Fibroblast of mammary gland (primary cell): ENCODE measurements at regions not wholly inside any gene's neighbourhood (a gene's known extent, or its start where the extent isn't known, plus 50 kb on each side); places are given as distances from the start of the nearest gene placed in this dataset.

Experiments
- DNase-seq: peaks from one replicate; pipeline ENCODE4 v3.0.0-alpha.2; 2010; ENCODE audit warnings: low read depth
- H3K4me3 ChIP-seq: 2 replicates; pipeline ENCODE4 v1.5.1; 2011; ENCODE audit warnings: low read depth, mild to moderate bottlenecking, low read length, moderate library complexity; ENCODE audit not compliant: control insufficient read depth
- TF ChIP-seq, protein P1 (sequence below): conservative IDR thresholded peaks from 2 replicates; pipeline ENCODE4 v1.5.1; 2011; ENCODE audit warnings: low read depth, low read length, inconsistent platforms; ENCODE audit not compliant: control insufficient read depth, insufficient read depth

DNA sequence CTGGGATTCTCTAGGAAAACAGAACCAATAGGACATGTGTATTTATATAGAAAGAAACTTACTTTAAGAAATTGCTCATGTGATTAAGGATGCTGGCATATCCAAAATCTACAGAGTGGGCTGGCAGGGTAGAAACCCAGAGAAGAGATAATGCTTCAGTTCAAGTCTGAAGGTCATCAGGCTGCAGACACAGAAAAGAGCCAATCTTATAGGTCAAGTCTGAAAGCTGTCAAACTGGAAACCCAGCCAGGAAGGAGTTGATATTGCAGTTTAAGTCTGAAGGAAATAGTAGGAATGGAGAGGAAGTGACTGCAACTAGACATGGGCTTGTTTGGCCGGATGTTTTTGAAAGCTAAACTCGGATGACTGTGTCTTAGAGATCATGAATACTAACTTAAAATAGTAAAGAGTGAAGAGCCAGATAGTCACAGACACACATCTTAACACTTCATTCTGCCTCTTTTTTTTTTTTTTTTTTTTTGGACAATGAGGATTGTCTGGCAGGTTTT lies 125.3 kb upstream of the GPC6 start:
- H3K4me3 ChIP-seq, result no peak overlapping the region
- DNase-seq, result no peak
- TF ChIP-seq, protein P1, sequence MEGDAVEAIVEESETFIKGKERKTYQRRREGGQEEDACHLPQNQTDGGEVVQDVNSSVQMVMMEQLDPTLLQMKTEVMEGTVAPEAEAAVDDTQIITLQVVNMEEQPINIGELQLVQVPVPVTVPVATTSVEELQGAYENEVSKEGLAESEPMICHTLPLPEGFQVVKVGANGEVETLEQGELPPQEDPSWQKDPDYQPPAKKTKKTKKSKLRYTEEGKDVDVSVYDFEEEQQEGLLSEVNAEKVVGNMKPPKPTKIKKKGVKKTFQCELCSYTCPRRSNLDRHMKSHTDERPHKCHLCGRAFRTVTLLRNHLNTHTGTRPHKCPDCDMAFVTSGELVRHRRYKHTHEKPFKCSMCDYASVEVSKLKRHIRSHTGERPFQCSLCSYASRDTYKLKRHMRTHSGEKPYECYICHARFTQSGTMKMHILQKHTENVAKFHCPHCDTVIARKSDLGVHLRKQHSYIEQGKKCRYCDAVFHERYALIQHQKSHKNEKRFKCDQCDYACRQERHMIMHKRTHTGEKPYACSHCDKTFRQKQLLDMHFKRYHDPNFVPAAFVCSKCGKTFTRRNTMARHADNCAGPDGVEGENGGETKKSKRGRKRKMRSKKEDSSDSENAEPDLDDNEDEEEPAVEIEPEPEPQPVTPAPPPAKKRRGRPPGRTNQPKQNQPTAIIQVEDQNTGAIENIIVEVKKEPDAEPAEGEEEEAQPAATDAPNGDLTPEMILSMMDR, result no peak

DNA sequence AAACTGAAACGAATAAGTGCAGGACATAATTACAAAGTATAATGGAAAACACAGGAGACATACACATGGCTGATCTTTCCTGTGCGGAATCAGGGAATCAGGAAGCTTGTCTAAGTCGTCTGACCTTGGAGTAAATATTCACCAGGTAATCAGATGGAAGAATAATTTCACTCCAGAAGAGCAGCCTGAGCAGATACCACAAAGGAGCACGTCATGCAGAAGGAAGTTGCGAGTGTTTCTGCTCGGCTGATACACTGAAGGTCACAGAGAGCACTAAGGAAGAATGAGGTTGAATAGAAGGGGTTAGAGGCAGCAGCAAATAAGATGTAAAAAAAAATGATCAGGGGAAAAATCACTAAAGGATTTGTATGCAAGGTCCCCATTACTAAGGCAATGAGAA lies 122.3 kb upstream of the GPC6 start:
- H3K4me3 ChIP-seq, result no peak overlapping the region
- no peak for DNase-seq
- TF ChIP-seq, protein P1, result no peak

DNA sequence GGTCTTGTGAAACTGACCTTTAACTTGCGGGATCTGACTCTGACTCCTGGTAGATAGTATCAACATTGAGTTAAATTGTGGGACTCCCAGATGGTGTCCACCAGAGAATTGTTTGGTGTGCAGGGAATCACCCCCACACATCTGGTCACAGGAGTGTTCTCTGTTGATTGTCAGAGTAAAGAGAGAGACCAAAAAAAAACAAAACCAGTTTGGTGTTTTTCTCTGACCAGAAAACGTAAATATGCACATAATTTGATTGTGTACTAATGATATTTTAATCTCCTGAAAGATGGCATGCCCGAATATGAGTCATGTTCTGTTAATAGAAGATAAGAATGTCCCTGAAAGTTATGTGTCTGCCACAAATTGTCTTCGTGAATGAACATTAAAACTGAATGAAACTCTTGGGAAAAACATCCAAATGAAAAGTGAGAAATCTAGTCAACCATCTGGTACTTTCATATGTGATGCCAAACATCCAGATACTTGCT lies 118.5 kb upstream of the GPC6 start:
- no peak for DNase-seq
- no peak overlapping the region for H3K4me3 ChIP-seq
- TF ChIP-seq, protein P1, result no peak

DNA sequence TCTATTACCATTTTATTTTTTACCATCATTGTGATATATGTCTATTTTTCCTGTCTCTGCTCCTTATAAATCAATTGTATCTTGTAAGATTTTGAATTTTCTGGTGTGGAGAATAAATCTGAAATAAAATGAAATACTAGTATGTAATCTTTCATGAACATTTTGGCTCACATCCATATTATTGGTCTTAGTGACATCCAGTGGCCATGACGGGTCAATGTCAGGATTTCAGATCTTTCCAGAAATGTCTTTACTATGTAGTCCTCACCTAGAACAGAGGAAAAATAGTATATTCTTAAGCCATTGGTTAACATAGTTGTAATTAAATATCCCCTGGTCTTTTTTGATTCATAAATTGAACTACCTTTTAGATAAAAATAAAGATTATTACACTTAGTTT lies 109.8 kb upstream of the GPC6 start:
- no peak overlapping the region for H3K4me3 ChIP-seq
- DNase-seq, result no peak
- TF ChIP-seq, protein P1, result no peak

DNA sequence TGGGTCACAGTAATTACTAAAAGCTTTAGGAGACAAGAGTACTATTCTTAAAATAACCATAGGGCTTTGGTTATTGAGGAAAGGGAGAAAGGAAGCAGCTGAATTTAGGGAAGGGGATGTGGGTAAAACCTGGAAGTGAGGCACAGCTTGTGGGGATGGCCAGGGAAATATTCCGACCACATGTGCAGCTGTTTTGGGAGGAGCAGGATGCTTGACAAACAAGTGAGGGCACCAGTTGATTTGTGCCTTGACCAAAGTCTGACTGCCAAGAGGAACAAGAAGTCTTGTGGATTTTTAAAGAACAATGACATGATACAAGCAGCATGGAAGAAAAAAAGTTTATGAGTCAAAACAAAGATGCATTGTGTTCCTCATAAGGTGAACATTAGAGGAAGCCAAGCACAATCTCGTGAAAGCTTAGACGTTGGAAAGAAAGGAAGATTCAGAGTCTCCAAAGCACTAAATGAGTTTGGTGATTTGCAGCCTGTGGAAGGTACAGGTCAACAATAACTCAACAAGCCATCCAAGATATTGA lies 108.5 kb upstream of the GPC6 start:
- H3K4me3 ChIP-seq, result no peak overlapping the region
- TF ChIP-seq, protein P1, result no peak
- DNase-seq, result no peak

DNA sequence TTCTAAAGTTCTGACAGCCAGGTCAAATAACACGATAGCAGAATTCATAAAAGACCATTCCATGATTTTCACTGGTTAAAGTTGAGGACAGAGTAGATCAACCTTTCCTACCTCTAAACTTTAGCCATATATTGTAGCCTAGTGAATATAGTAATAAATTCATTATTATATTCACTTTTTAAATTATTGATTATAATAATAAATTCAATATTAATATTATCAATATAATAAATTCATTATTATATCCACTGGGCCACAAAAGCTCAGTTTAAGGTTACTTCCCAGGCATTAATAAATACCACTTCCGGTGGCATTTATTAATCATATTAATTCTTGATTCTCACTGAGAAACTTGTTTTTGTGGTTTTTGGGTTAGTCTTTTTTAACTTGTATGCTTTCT lies 85.7 kb upstream of the GPC6 start:
- TF ChIP-seq, protein P1, result no peak
- H3K4me3 ChIP-seq, result no peak overlapping the region
- DNase-seq, result no peak

DNA sequence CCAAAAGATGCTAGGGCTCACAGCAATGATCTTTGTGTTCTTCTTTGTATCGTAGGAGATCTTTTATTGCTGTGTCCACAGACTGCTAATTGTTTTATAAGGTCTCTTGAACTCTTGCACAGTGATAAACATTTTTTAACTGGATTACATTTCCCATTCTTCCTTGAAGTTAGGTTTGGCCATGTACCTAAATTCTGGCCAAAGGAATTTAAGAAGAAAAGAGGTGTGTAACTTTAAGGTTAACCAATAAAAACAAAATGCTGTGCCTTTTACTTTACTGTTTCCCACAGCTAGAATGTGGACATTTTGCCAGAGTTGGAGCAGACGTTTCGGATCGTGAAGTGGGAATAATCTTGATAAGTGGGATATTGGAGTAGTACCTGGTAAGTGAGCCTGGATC lies 82.6 kb upstream of the GPC6 start:
- TF ChIP-seq, protein P1, result no peak
- DNase-seq, result no peak
- no peak overlapping the region for H3K4me3 ChIP-seq
